ENCODE measurements at regions not wholly inside any gene's neighbourhood (a gene's known extent, or its start where the extent isn't known, plus 50 kb on each side); places are given as distances from the start of the nearest gene placed in this dataset.

DNA sequence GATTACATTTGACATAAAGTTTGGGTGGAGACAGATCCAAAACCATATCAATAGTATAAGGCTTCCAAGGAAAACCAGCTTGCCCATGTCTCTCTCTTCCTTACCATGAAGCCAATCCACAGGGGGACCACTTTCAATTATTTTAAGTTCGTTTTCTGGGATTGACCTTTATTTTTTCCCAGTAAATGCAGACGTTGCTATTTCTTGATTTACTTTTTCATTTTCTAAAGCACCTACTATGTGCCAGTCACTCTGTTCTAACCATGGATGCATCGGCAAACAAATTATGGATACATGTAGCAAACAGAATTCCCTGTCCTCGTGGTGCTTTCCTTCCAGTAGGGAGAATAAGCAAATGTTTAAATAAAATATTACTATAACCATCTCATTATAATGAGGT is 65.8 kb upstream of the KCNA1 start:
- Histone ChIP-seq H3K27me3 (no peaks in the 10 kb centered on the region), H3K4me3 (no peak overlapping the region), H3K36me3 (no peaks in the 10 kb centered on the region), H3K27ac (no peak overlapping the region), H3K9me3 (peaks cover 0 to 1% of the 10 kb centered on the region in 2 donors), H3K4me1 (no peaks in the 10 kb centered on the region)
- DNase-seq (ENCODE audit: low spot score in 2 of 2), result no peak
- no peak for TF ChIP-seq POLR2AphosphoS5 (IDR thresholded peaks at IDR 0.05)
- intact Hi-C loops (cut with DNase I; ENCODE audit: low total_unique reads), result loop anchor here (5.0 kb wide), 1 partner anchor 1053 kb away; no protein-coding TSS in a partner anchor

GRCh38 chr12:4847713-4848112 is 62.0 kb upstream of the KCNA1 start:
- intact Hi-C loops (cut with DNase I; ENCODE audit: low total_unique reads), result no loop called here
- TF ChIP-seq, protein P1, sequence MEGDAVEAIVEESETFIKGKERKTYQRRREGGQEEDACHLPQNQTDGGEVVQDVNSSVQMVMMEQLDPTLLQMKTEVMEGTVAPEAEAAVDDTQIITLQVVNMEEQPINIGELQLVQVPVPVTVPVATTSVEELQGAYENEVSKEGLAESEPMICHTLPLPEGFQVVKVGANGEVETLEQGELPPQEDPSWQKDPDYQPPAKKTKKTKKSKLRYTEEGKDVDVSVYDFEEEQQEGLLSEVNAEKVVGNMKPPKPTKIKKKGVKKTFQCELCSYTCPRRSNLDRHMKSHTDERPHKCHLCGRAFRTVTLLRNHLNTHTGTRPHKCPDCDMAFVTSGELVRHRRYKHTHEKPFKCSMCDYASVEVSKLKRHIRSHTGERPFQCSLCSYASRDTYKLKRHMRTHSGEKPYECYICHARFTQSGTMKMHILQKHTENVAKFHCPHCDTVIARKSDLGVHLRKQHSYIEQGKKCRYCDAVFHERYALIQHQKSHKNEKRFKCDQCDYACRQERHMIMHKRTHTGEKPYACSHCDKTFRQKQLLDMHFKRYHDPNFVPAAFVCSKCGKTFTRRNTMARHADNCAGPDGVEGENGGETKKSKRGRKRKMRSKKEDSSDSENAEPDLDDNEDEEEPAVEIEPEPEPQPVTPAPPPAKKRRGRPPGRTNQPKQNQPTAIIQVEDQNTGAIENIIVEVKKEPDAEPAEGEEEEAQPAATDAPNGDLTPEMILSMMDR (IDR thresholded peaks at IDR 0.05), result no peak
- no peak for TF ChIP-seq POLR2A (IDR thresholded peaks at IDR 0.05)
- Histone ChIP-seq H3K4me3 (no peak overlapping the region), H3K27ac (no peak overlapping the region), H3K9me3 (no peaks in the 10 kb centered on the region), H3K27me3 (no peaks in the 10 kb centered on the region), H3K4me1 (no peaks in the 10 kb centered on the region), H3K36me3 (no peaks in the 10 kb centered on the region)
- DNase-seq (ENCODE audit: low spot score in 2 of 2), result no peak

DNA sequence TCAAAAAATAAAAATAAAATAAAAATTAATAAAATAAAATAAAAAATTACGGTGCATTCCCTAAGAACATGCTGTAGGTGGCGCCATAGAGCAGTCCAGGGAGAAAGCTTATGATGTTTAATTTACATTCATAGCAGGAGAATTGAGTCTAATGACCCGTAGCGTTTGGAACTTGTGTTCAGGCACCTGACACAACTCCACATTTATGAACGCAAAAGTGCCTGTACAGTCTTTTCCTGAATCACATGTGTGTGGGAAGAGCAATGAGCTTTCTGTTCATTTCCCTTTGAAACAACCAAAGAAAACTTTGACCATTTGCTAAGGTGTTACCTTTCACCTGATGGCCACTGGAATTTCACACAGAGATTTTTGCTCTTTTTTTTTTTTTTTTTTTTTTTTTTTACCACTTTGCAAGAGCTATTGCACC is 60.6 kb upstream of the KCNA1 start:
- Histone ChIP-seq H3K27me3 (no peaks in the 10 kb centered on the region), H3K36me3 (no peaks in the 10 kb centered on the region), H3K27ac (no peak overlapping the region), H3K4me1 (no peaks in the 10 kb centered on the region), H3K4me3 (no peak overlapping the region), H3K9me3 (no peaks in the 10 kb centered on the region)
- TF ChIP-seq POLR2AphosphoS5 (IDR thresholded peaks at IDR 0.05) (no peak), POLR2A (IDR thresholded peaks at IDR 0.05) (no peak)
- TF ChIP-seq, protein P1 (IDR thresholded peaks at IDR 0.05), result peak in 2 of 3 donors; percentile 31 to 35
- no peak for DNase-seq (ENCODE audit: low spot score in 2 of 2)
- intact Hi-C loops (cut with DNase I; ENCODE audit: low total_unique reads), result no loop called here

- Histone ChIP-seq H3K36me3 (no peaks in the 10 kb centered on the region), H3K27ac (no peak overlapping the region), H3K4me1 (no peaks in the 10 kb centered on the region), H3K9me3 (no peaks in the 10 kb centered on the region), H3K4me3 (no peak overlapping the region), H3K27me3 (no peaks in the 10 kb centered on the region)
- TF ChIP-seq POLR2A (IDR thresholded peaks at IDR 0.05) (no peak), POLR2AphosphoS5 (IDR thresholded peaks at IDR 0.05) (no peak)
- TF ChIP-seq, protein P1 (IDR thresholded peaks at IDR 0.05), result no peak
- intact Hi-C loops (cut with DNase I; ENCODE audit: low total_unique reads), result loop anchor here (10.0 kb wide), 1 partner anchor 155 kb away; no protein-coding TSS in a partner anchor
- no peak for DNase-seq (ENCODE audit: low spot score in 2 of 2)
Observed at GRCh38 chr12:4849795-4850345, 59.8 kb upstream of the KCNA1 start.

DNA sequence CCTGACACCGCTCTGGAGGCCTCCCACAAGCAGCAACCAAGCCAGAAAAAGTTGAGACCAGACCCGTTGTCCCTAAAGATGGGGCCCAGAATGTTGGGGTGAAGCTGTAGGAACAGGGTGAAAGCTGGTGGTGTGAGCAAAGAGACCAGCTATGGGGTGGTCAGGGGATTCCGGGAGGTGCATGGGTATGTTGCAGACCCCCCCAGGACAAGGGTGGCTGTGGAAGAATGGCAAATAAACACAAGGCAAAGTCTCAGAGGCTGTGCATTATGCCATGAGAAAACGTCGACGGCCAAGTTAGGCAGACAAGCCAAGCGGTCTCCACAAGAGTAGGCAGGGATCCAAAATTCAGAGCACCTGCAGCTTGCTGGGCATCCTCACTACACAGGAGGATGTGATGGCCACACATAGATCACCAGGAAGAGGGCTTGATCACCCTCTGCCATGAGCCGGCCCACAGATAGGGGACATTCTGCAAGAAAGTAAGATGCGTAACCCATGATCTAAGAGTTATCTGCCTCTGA is 58.8 kb upstream of the KCNA1 start:
- no peak overlapping the region for H3K4me3 ChIP-seq
- no peak overlapping the region for H3K27ac ChIP-seq
- DNase-seq (ENCODE audit: low spot score in 2 of 2), result no peak
- intact Hi-C loops (cut with DNase I; ENCODE audit: low total_unique reads), result loop anchor here (10.0 kb wide), 1 partner anchor 154 kb away; no protein-coding TSS in a partner anchor
- no peaks in the 10 kb centered on the region for H3K36me3 ChIP-seq
- no peaks in the 10 kb centered on the region for H3K27me3 ChIP-seq
- H3K4me1 ChIP-seq, result no peaks in the 10 kb centered on the region
- no peaks in the 10 kb centered on the region for H3K9me3 ChIP-seq
- no peak for TF ChIP-seq POLR2AphosphoS5 (IDR thresholded peaks at IDR 0.05)
- TF ChIP-seq POLR2A (IDR thresholded peaks at IDR 0.05), result no peak
- TF ChIP-seq, protein P1 (IDR thresholded peaks at IDR 0.05), result no peak
